Esophagus muscularis mucosa (tissue), 3 donors: ENCODE measurements at regions not wholly inside any gene's neighbourhood (a gene's known extent, or its start where the extent isn't known, plus 50 kb on each side); places are given as distances from the start of the nearest gene placed in this dataset.

Experiments used
- EP300 ChIP-seq: sonication (generic); formaldehyde crosslinking; IDR thresholded peaks from one replicate; pipeline ENCODE4 v1.6.1; 2017; ENCODE audit warnings: antibody characterized with exemption
- POLR2AphosphoS5 ChIP-seq, 2 donors: sonication (generic); formaldehyde crosslinking; IDR thresholded peaks; one replicate each; pipeline ENCODE4 v1.6.1; 2017; ENCODE audit warnings: antibody characterized with exemption in 2 of 2

- TF ChIP-seq EP300 (no peak), POLR2AphosphoS5 (IDR thresholded peaks at IDR 0.05) (no peak)
Observed at GRCh38 chr17:69706127-69706526, 291.6 kb downstream of the MAP2K6 start.
